OCI-LY1 (cell line): ENCODE measurements at regions not wholly inside any gene's neighbourhood (a gene's known extent, or its start where the extent isn't known, plus 50 kb on each side); places are given as distances from the start of the nearest gene placed in this dataset.

Experiments used
- H2AFZ ChIP-seq: fragments of 200-600 bp; sonication (generic), shearing (Covaris generic); 2 replicates; pipeline ENCODE4 v1.6.0; 2014; ENCODE audit warnings: antibody characterized with exemption, mild to moderate bottlenecking, low read length
- H3F3A ChIP-seq: fragments of 200-600 bp; sonication (generic), shearing (Covaris generic); 2 replicates; pipeline ENCODE4 v1.6.0; 2014; ENCODE audit warnings: mild to moderate bottlenecking, antibody characterized with exemption, low read length, moderate library complexity; ENCODE audit not compliant: insufficient read depth
- H3K27ac ChIP-seq: fragments of 200-600 bp; sonication (generic); 2 replicates; pipeline ENCODE4 v1.5.1; 2014; ENCODE audit warnings: low read length, mixed run types, mild to moderate bottlenecking, low read depth; ENCODE audit not compliant: poor library complexity, severe bottlenecking
- H3K27me3 ChIP-seq: fragments of 200-600 bp; sonication (generic); 2 replicates; pipeline ENCODE4 v1.6.0; 2014; ENCODE audit warnings: antibody characterized with exemption, mild to moderate bottlenecking, low read length, moderate library complexity; ENCODE audit not compliant: insufficient read depth
- H3K36me3 ChIP-seq: fragments of 200-600 bp; sonication (generic); 2 replicates; pipeline ENCODE4 v1.6.1; 2014; ENCODE audit warnings: mild to moderate bottlenecking, antibody characterized with exemption, low read length, moderate library complexity, mixed read lengths; ENCODE audit not compliant: insufficient read depth
- H3K4me1 ChIP-seq: fragments of 200-600 bp; sonication (generic); 2 replicates; pipeline ENCODE4 v1.5.1; 2014; ENCODE audit warnings: mild to moderate bottlenecking, low read length, moderate library complexity; ENCODE audit not compliant: insufficient read depth, severe bottlenecking
- H3K4me2 ChIP-seq: fragments of 200-600 bp; sonication (generic), shearing (Covaris generic); 2 replicates; pipeline ENCODE4 v1.6.1; 2014; ENCODE audit warnings: low read length
- H3K4me3 ChIP-seq: fragments of 200-600 bp; sonication (generic); 2 replicates; pipeline ENCODE4 v1.5.1; 2014; ENCODE audit warnings: low read length, low read depth, mild to moderate bottlenecking, mixed read lengths; ENCODE audit not compliant: poor library complexity, severe bottlenecking
- H3K79me2 ChIP-seq: fragments of 200-600 bp; shearing (Covaris generic); 2 replicates; pipeline ENCODE4 v1.6.1; 2016; ENCODE audit warnings: mixed run types, low read length, mixed read lengths; ENCODE audit not compliant: insufficient read depth
- H3K9ac ChIP-seq: fragments of 200-600 bp; sonication (generic), shearing (Covaris generic); 2 replicates; pipeline ENCODE4 v1.6.1; 2014; ENCODE audit warnings: mild to moderate bottlenecking, low read length, mixed read lengths
- H3K9me2 ChIP-seq: fragments of 200-600 bp; sonication (generic), shearing (Covaris generic); 2 replicates; pipeline ENCODE4 v1.6.1; 2014; ENCODE audit warnings: low read depth, mild to moderate bottlenecking, low read length, mixed read lengths
- H3K9me3 ChIP-seq: fragments of 200-600 bp; shearing (Covaris generic); 2 replicates; pipeline ENCODE4 v1.6.1; 2014; ENCODE audit warnings: low read length, mixed read lengths
- H4K20me1 ChIP-seq: fragments of 200-600 bp; sonication (generic), shearing (Covaris generic); 2 replicates; pipeline ENCODE4 v1.6.0; 2016; ENCODE audit warnings: mild to moderate bottlenecking, low read length; ENCODE audit not compliant: insufficient read depth
- EZH2 ChIP-seq: fragments of 200-600 bp; sonication (generic), shearing (Covaris generic); IDR thresholded peaks from 2 replicates; pipeline ENCODE4 v1.8.0; 2017; ENCODE audit warnings: borderline replicate concordance, mixed run types, mild to moderate bottlenecking, antibody characterized with exemption, low read length, moderate library complexity, mixed read lengths
- TF ChIP-seq, protein P1 (sequence below): fragments of 200-600 bp; sonication (generic), shearing (Covaris generic); IDR thresholded peaks from 2 replicates; pipeline ENCODE4 v1.5.1; 2017; ENCODE audit warnings: mild to moderate bottlenecking, antibody characterized with exemption, low read length, moderate library complexity, mixed read lengths

DNA sequence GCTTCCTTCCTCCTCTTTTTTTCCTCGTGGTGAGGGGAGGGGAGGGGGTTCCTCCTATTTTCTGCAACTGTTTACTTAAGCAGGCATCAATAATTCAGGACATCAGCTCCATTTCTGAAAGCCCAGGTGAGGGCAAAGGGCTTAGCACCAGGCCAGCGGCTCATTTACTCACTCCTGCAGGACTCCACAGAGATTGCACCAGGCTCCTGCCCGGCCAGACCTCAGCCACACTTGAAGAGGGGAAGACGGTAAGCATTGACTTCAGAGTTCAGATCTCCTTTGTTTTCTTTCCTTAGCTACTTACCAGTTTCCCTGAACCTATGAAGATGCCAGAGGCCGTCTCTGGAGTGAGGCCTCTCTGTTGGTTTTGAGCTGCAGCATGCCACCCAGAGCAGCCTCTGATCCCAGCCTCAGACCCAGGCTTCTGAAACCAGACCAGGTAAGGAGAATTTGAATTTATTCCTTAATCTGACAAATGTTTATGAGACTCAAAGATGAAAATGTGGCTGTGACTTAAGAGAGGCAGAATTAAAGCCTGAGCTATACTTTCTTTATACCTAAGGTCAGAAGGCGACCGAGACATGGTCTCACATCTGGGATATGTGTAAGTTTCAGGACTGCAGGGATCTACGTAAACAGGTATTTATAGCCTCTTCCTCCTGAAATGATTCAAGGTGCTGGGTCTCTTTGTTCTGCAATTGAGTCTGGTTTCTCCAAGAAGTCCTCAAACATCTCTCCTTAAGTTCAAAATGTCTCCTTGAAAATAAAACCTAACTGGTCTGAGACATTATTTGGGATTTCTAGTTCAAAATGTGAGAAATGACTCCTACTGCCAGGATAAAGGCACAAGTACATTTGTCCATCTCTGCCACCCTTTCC, 272.5 kb upstream of the RUNX1 start:
- peaks cover 6% of the 10 kb centered on the region for H3K4me1 ChIP-seq
- no peaks in the 10 kb centered on the region for H3K36me3 ChIP-seq
- H3K9me3 ChIP-seq, result no peaks in the 10 kb centered on the region
- no peak overlapping the region for H3K27ac ChIP-seq
- no peaks in the 10 kb centered on the region; the same call in 1 of the 2 replicates for H3K9me2 ChIP-seq
- H3K9ac ChIP-seq, result no peak overlapping the region
- H3K79me2 ChIP-seq, result no peaks in the 10 kb centered on the region
- no peaks in the 10 kb centered on the region for H3K27me3 ChIP-seq
- H2AFZ ChIP-seq, result no peak overlapping the region
- H4K20me1 ChIP-seq, result no peaks in the 10 kb centered on the region
- H3K4me3 ChIP-seq, result no peak overlapping the region
- no peaks in the 10 kb centered on the region for H3F3A ChIP-seq
- H3K4me2 ChIP-seq, result no peak overlapping the region
- TF ChIP-seq, protein P1, sequence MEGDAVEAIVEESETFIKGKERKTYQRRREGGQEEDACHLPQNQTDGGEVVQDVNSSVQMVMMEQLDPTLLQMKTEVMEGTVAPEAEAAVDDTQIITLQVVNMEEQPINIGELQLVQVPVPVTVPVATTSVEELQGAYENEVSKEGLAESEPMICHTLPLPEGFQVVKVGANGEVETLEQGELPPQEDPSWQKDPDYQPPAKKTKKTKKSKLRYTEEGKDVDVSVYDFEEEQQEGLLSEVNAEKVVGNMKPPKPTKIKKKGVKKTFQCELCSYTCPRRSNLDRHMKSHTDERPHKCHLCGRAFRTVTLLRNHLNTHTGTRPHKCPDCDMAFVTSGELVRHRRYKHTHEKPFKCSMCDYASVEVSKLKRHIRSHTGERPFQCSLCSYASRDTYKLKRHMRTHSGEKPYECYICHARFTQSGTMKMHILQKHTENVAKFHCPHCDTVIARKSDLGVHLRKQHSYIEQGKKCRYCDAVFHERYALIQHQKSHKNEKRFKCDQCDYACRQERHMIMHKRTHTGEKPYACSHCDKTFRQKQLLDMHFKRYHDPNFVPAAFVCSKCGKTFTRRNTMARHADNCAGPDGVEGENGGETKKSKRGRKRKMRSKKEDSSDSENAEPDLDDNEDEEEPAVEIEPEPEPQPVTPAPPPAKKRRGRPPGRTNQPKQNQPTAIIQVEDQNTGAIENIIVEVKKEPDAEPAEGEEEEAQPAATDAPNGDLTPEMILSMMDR, result no peak
- no peak for TF ChIP-seq EZH2

GRCh38 chr21:35319684-35320283, 270.7 kb upstream of the RUNX1 start:
- Histone ChIP-seq H2AFZ (no peak overlapping the region), H3K9me2 (no peaks in the 10 kb centered on the region; the same call in 1 of the 2 replicates), H3K4me1 (peaks cover 6% of the 10 kb centered on the region), H3K27ac (no peak overlapping the region), H3F3A (no peaks in the 10 kb centered on the region), H3K4me3 (no peak overlapping the region), H3K9ac (no peak overlapping the region), H3K9me3 (no peaks in the 10 kb centered on the region), H3K79me2 (no peaks in the 10 kb centered on the region), H3K4me2 (no peak overlapping the region), H3K36me3 (no peaks in the 10 kb centered on the region), H3K27me3 (no peaks in the 10 kb centered on the region), H4K20me1 (no peaks in the 10 kb centered on the region)
- TF ChIP-seq EZH2, result no peak
- TF ChIP-seq, protein P1, result no peak

- Histone ChIP-seq H4K20me1 (no peaks in the 10 kb centered on the region), H3K4me3 (no peak overlapping the region), H3K9me3 (no peaks in the 10 kb centered on the region), H3K36me3 (no peaks in the 10 kb centered on the region), H3F3A (no peaks in the 10 kb centered on the region), H2AFZ (no peak overlapping the region), H3K79me2 (no peaks in the 10 kb centered on the region), H3K27ac (no peak overlapping the region), H3K27me3 (no peaks in the 10 kb centered on the region), H3K4me1 (peaks cover 6% of the 10 kb centered on the region), H3K9me2 (no peaks in the 10 kb centered on the region; the same call in 1 of the 2 replicates), H3K4me2 (no peak overlapping the region), H3K9ac (no peak overlapping the region)
- no peak for TF ChIP-seq EZH2
- TF ChIP-seq, protein P1, result no peak
Measured at GRCh38 chr21:35316933-35317332, 267.8 kb upstream of the RUNX1 start.
